ENCODE measurements at regions not wholly inside any gene's neighbourhood (a gene's known extent, or its start where the extent isn't known, plus 50 kb on each side); places are given as distances from the start of the nearest gene placed in this dataset.
A peak's percentile ranks its signal among the peaks of the same experiment; 100 is the strongest.
"Not testable (repeated sequence)": the region's sequence is repeated elsewhere in the genome, so short reads cannot be mapped to it uniquely, and the experiment has no call there.

GRCh38 chrX:30008031-30008430 is 207.3 kb upstream of the MAGEB2 start:
- DNase-seq (ENCODE audit: low spot score), result no peak

DNA sequence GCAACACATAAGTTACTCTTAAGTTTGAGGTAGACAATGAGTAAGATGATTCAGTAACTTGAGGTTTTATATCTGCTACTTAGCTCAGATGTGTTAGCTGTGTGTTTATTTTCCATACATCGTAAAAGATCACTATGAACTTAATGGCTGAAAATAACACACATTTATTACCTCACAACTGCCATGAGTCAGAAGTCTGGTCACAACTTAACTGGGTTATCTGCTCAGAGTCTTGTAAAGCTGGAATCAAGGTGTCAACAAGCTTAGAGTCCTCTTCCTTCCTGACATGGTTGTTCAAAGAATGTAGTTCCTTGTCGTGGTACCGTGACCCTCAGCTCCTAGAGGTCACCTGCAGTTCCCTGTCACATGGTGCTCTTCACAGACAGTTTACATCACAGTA is 204.9 kb upstream of the MAGEB2 start:
- no peak for DNase-seq (ENCODE audit: low spot score)

GRCh38 chrX:30015440-30015839 is 199.9 kb upstream of the MAGEB2 start:
- DNase-seq (ENCODE audit: low spot score), result no peak

DNA sequence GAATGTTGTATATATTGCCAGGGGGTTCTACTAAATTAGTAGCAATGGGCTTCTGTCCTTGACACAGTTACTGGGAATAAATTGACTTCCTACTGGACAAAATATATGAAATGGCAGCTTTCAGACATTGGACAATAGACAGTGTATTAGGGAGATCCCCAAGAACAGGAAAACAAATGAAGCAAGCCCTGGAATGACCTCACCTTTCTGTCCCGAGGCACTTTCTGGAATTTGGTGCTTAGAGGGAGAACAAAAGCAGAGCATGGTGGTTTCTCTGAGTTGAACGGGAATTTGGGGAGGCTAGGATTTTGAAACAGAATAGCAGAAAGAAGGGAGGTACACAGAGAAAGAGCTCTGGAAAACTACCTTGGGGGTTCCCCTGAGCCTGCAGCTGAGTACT is 187.7 kb upstream of the MAGEB2 start:
- DNase-seq (ENCODE audit: low spot score), result no peak

DNA sequence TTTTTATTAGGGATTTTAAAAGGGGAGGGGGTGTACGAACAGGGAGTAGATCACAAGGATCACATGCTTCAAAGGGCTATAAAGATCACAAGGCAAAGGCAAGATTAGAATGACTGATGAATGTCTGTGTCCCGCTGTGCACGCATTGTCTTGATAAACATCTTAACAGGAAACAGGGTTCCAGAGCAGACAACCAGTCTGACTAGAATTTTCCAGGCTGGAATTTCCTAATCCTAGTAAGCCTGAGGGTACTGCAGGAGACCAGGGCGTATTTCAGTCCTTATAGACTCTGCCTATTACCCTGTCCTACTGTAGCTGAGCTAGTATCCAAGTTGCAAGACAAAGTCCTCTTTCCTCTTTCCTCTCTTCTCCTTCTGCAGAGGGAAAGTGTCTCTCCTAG is 179.0 kb upstream of the MAGEB2 start:
- DNase-seq (ENCODE audit: low spot score), result not testable (repeated sequence)

DNA sequence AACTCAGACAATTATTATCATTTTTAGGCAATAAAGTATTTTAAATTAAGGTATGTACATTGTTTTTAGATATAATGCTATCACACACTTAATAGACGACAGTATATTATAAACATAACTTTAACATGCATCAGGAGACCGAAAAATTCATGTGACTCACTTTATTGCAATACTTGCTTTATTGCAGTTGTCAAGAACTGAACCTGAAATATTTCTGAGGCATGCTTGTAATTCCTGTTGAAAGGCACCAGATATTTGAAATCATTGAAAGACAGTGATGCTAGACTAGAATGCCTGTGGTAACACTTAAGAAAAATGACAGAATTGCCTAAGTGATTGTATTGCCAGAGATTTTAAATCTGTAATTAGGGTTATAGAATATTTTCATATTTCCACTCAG is 175.6 kb upstream of the MAGEB2 start:
- no peak for DNase-seq (ENCODE audit: low spot score)

DNA sequence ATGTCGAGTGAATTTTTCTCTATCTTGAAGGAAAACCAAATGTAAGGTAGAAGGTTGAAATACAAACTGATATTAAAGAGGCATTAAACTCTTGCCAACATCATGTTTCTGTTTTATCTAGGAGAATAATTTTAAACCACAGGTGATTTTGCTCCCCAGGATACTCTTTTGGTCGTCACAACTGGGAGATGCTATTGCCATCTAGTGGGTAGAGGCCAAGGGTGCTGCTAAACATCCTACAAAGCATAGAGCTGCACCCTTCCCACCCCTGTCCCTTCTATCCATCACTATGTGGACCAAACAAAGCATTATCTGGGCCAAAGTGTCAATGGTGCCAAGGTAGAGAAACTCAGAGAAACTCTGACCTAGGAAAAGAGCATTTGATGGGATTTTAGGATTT is 154.6 kb upstream of the MAGEB2 start:
- peak; percentile 11 for DNase-seq (ENCODE audit: low spot score)

- no peak for DNase-seq (ENCODE audit: low spot score)
Observed at GRCh38 chrX:30065226-30065625, 150.1 kb upstream of the MAGEB2 start.

DNA sequence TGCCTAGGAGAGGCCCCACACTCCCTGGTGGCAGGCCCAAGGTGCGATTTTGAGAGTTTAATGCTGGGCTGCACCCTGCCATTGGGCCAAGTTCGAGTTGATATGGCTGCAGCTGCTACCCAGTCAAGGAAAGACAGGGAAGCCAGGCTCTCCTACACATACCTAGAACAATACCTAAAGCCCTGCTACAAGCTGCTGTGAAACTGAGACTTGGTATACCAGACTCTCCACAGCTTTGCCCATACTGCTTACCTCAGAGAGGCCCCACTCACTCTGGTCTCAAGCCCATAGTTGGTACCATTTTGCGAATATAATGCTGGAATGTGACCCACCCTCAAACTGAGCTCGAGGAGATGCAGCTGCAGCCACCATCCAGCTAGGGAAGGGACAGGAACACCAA is 147.7 kb upstream of the MAGEB2 start:
- no peak for DNase-seq (ENCODE audit: low spot score)

- no peak for DNase-seq (ENCODE audit: low spot score)
Observed at GRCh38 chrX:30085571-30085970, 129.8 kb upstream of the MAGEB2 start.

DNA sequence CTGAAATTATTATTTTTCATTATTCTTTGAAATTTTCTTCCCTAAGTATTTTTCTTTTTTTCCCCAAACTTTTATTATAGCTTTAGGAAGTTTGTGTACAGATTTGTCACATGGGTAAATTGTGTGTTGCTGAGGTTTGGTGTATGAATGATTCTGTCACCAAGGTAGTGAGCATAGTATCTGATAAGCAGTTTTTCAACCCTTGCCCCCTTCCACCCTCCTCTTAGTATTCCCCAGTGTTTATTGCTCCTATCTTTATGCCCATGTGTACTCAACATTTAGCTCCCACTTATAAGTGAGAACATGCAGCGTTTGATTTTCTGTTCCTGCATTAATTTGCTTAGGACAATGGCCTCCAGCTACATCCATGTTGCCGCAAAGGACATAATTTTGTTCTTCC is 103.9 kb upstream of the MAGEB2 start:
- no peak for DNase-seq (ENCODE audit: low spot score)

DNA sequence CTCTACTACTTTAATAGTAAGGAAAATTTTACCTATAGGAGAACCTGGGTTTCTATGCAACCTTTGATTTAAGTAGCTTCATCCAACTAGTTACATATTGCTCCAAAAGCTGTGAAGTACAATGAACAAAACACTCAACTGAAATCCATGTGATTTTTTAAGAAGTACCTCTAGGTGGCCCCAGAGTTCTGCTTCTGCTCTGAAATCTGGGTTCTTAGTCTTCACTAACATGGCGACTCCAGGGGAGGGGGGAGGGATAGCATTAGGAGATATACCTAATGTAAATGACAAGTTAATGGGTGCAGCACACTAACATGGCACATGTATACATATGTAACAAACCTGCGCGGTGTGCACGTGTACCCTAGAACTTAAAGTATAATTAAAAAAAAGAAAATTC is 73.4 kb upstream of the MAGEB2 start:
- DNase-seq (ENCODE audit: low spot score), result peak; percentile 36

GRCh38 chrX:30144221-30144620 is 71.1 kb upstream of the MAGEB2 start:
- no peak for DNase-seq (ENCODE audit: low spot score)

GRCh38 chrX:30144971-30145731 is 70.2 kb upstream of the MAGEB2 start:
- no peak for DNase-seq (ENCODE audit: low spot score)

DNA sequence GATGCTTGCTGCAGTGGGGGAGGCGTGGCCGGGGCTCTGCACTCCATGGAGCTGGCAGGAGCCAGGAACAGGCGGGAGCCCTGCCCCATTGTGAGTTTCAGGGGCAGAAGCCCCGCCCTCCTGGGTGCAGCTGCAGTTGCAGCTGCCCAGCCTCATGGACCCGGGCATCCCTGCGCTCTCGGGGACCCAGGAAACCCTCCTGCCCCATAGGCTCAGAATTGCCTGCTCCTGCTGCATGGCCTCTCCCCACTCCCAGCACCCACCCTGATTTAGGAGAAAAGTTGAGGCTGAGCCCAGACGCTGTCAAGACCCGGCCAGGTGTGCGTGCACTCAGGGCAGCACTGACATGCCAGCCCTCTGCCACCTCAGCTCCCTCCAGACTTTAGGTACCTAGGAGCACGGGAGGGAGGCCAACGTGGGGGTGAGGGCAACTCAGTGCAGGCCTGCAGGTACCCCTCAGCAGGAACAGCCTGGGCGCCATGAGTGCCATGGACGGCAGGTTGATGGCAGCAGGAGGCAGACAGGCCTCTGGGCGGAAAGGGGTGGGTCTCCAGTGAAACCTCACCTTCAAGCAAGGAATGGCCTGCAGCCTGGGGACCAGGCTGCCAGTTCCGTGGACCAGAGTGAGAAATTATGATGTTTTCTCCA is 67.2 kb upstream of the MAGEB2 start:
- DNase-seq (ENCODE audit: low spot score), result no peak

- not testable (repeated sequence) for DNase-seq (ENCODE audit: low spot score)
Observed at GRCh38 chrX:30149206-30149605, 66.2 kb upstream of the MAGEB2 start.

- DNase-seq (ENCODE audit: low spot score), result no peak
Observed at GRCh38 chrX:30150196-30150895, 65.0 kb upstream of the MAGEB2 start.

DNA sequence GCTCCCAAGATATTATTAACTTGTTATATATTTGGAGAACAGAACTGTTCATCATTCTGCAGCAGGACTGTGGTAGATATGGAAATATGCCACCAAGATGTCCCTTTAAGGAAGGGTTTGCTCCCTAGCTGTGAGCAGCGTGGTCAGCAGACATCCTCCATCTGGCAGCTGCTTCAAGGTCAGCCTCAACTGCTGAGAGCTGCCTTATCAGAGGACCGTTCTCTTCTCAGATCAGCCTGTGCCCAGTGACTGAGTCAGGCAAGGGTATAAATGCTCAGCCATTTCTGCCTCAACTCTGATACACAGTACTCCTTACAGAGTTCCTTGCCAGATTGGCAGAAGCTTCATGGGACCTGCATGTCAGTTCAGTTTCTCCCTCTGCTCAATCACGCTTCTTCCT is 63.4 kb upstream of the MAGEB2 start:
- no peak for DNase-seq (ENCODE audit: low spot score)

DNA sequence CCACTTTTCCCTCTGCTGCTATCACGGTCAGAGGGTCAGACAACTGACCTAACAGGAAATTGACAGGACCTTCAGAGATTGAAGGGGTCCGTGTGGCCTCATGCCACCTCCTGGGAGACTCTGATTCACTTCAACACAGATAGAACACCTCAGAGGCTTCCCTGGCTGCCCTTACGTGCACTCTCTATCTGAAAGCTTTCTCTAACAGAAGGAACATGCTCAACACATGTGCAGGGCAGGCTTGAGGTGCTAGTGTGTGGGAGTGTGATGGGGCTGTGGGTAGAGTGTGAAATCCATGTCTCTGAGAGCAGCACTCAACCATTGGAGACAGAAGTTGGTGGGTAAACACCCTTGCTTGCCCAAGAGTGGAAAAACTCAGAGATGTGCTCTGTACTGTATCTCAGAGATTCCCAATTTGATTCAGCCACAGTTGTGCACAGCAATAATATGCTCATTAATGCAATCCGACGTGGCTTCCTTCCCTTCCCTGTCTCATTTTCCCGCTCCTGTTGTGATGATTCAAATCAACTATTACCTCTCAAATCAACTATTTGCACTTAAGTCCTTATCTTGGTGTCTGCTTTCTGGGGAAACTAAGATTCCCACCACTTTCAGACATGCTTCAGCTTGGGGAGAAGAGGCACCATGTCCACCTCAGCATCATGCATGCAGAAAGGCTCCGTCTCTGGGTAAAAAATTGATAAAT is 62.0 kb upstream of the MAGEB2 start:
- no peak for DNase-seq (ENCODE audit: low spot score)

GRCh38 chrX:30153881-30154260 is 61.5 kb upstream of the MAGEB2 start:
- DNase-seq (ENCODE audit: low spot score), result no peak

DNA sequence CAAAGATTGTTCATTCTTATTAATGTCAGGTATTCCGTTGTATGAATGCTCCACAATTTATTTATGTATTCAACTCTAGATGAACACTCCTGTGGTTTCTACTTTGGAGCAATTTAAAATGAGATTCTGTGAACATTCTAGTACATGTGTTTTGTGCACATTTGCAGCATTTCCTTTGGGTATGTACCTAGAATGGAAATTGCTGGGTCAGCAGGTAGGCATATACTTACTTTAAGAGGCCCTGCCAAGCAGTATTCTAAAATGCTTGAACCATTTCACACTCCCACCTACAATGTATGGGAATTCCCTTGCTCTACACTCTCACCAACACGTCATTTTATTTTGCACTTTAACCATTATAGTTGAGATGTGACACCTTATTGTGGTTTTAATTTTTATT is 59.4 kb upstream of the MAGEB2 start:
- DNase-seq (ENCODE audit: low spot score), result no peak

- no peak for DNase-seq (ENCODE audit: low spot score)
Observed at GRCh38 chrX:30156880-30157560, 58.3 kb upstream of the MAGEB2 start.
